Activated CD8-positive, alpha-beta memory T cell treated with anti-CD3 and anti-CD28 coated beads, Interleukin-2, amount 10 ng/mL, durations not matched to agents 7 days and 5 days (primary cell): ENCODE measurements at regions not wholly inside any gene's neighbourhood (a gene's known extent, or its start where the extent isn't known, plus 50 kb on each side); places are given as distances from the start of the nearest gene placed in this dataset.
"Not testable (repeated sequence)": the region's sequence is repeated elsewhere in the genome, so short reads cannot be mapped to it uniquely, and the experiment has no call there.

ENCODE experiments used
- ATAC-seq: fragments of 150-1000 bp; cut with Tn5 transposase; one replicate; pipeline ENCODE4 v1.10.0; 2021; ENCODE audit warnings: moderate library complexity
- CTCF ChIA-PET: fragments of 350-600 bp; sonication (Branson Sonifier 250); formaldehyde crosslinking; loops from one replicate; lab custom pipeline; 2021; ENCODE audit warnings: antibody characterized with exemption; lab: Charles Lee
- DNase-seq: peaks from one replicate; pipeline ENCODE4 v3.0.0-alpha.2; 2020
- H3K27ac Mint-ChIP-seq: one replicate; pipeline ENCODE4 v1.8.0; 2021; ENCODE audit warnings: mild to moderate bottlenecking, mixed read lengths
- H3K27me3 Mint-ChIP-seq: one replicate; pipeline ENCODE4 v1.8.0; 2021; ENCODE audit warnings: mixed read lengths
- H3K36me3 Mint-ChIP-seq: one replicate; pipeline ENCODE4 v1.8.0; 2021; ENCODE audit warnings: mild to moderate bottlenecking, mixed read lengths
- H3K4me1 Mint-ChIP-seq: one replicate; pipeline ENCODE4 v1.8.0; 2021; ENCODE audit warnings: mixed read lengths
- H3K4me3 Mint-ChIP-seq: one replicate; pipeline ENCODE4 v1.8.0; 2021; ENCODE audit warnings: mild to moderate bottlenecking, moderate library complexity, mixed read lengths
- H3K9me3 Mint-ChIP-seq: one replicate; pipeline ENCODE4 v1.8.0; 2022; ENCODE audit warnings: low read depth, mixed read lengths

DNA sequence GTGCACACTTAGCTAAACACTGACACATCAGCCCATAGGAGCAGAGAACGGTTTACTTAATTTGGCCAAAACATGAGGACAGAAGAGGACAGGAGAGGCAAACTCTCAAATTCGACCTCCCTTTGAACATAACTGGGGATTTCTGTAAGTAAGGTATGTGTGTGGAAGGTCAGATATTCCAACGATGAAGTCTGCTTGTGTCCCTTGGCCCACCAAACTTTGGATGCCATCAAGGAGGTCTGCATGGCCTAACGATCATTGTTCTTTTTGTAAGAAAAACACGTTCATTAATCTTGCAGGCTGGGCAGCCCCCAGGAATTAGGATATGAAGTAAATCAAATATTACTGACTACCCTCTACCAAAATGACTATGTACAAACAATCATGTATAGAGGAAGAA, 908.5 kb upstream of the ATXN7L3B start:
- ATAC-seq (no peak), DNase-seq (no peak)
- CTCF ChIA-PET, result no interaction called here
- Mint-ChIP-seq H3K4me1 (no peaks in the 10 kb centered on the region), H3K27me3 (no peaks in the 10 kb centered on the region), H3K4me3 (no peak overlapping the region), H3K9me3 (no peaks in the 10 kb centered on the region), H3K27ac (no peak overlapping the region), H3K36me3 (no peaks in the 10 kb centered on the region)

DNA sequence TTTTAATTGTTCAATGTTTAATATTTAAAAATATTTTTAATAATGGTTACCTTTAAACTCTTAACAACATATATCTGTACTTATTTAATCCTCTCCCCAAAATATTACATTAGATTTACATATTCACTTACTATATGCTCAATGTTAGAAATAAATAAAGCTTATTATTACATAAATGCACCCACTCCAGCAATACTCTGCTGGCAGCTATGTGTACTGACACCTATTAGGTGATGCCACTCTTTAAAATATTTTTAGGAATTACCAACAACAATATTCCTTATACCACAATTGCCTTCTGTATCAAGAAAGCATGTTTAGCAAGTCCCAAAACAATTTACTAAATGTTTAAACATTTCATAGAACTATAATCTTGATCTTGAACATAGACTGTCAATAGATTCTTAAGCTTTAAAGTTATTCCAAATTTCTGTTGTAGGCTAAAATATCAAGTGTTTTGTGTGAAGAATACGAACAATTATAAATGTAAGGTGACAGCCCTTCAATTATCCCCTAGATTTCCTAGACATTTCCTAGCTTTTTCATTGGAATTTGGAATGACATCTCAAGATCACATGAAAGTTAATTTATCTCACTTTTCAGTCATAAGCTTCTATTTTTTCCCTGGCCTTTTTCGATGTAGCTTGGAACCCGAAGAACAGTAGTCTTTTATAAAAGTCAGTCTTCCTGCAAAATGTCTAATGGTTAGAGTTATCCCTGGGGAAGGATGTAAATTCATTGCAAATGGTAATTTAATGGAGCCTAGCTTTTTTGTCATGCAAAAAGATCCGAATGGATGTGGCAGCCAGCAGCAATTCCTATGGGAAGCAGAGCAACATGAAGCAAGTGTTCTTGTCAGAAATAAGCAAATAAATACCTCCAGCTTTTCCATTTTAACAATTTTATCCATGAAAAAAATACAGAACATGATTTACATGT, 907.5 kb upstream of the ATXN7L3B start:
- Mint-ChIP-seq H3K9me3 (no peaks in the 10 kb centered on the region), H3K36me3 (no peaks in the 10 kb centered on the region), H3K27ac (no peak overlapping the region), H3K4me1 (no peaks in the 10 kb centered on the region), H3K27me3 (no peaks in the 10 kb centered on the region), H3K4me3 (no peak overlapping the region)
- CTCF ChIA-PET, result no interaction called here
- no peak for DNase-seq
- ATAC-seq, result no peak

DNA sequence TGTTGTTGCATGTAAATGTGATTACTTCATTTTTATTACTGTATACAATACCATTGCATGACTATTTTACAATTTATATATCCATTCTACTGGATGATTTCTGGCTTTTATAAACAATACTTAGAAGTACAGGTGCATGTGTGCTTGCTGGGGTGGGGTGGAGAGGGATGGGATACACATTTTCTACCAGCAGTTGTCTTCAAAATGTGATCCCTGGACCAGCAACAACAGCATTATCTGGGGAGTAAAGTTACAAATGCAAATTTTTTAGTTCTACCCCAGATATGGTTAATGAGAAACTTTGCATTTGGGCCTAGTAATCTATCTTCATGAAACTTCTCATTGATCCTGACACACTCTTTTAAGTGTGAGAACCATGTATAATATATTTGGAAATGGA, 905.4 kb upstream of the ATXN7L3B start:
- H3K4me1 Mint-ChIP-seq, result no peaks in the 10 kb centered on the region
- no peak overlapping the region for H3K27ac Mint-ChIP-seq
- DNase-seq, result no peak
- no peak for ATAC-seq
- no peaks in the 10 kb centered on the region for H3K27me3 Mint-ChIP-seq
- CTCF ChIA-PET, result no interaction called here
- peaks cover 4% of the 10 kb centered on the region for H3K9me3 Mint-ChIP-seq
- H3K4me3 Mint-ChIP-seq, result no peak overlapping the region
- no peaks in the 10 kb centered on the region for H3K36me3 Mint-ChIP-seq

DNA sequence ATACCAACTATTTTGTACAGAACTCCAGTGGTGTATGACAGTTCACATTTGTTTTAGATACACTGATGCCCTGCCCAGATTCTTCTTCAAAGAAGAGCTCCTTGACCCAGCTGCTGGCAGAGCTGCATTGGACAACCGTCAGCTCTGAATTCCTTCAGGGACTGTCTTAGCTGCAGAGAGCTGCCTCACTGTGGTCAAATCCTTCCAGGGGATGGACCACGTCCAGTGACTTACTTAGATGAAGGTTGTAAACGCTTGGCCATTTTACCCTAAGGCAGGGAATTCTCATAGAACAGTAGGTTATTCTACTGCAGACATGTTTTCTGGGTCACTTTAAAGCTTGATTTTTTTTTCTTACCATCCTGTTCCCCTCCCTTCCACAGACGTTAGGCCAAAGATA, 905.0 kb upstream of the ATXN7L3B start:
- Mint-ChIP-seq H3K4me1 (no peaks in the 10 kb centered on the region), H3K27ac (no peak overlapping the region)
- CTCF ChIA-PET, result no interaction called here

DNA sequence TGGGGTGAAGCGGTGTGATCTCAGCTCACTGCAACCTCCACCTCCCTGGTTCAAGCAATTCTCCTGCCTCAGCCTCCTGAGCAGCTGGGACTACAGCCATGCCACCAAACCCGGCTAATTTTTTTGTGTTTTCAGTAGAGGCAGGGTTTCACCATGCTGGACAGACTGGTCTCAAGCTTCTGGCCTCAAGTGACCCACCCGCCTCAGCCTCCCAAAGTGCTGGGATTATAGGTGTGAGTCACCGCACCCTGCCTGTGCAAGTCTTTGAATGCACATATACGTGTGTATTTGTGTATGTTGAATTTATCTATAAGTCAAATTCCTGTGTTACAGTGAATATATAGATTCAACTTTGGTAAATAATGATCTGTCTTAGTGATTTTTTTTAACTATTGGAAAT, 898.2 kb upstream of the ATXN7L3B start:
- H3K4me3 Mint-ChIP-seq, H3K9me3 Mint-ChIP-seq, DNase-seq, H3K4me1 Mint-ChIP-seq, CTCF ChIA-PET, H3K36me3 Mint-ChIP-seq, H3K27me3 Mint-ChIP-seq, H3K27ac Mint-ChIP-seq, ATAC-seq: not testable (repeated sequence)

More for the DNA sequence above, 905.0 kb upstream of the ATXN7L3B start:
- Mint-ChIP-seq H3K27me3 (no peaks in the 10 kb centered on the region), H3K9me3 (peaks cover 6% of the 10 kb centered on the region), H3K4me3 (no peak overlapping the region), H3K36me3 (no peaks in the 10 kb centered on the region)
- ATAC-seq (no peak), DNase-seq (no peak)

DNA sequence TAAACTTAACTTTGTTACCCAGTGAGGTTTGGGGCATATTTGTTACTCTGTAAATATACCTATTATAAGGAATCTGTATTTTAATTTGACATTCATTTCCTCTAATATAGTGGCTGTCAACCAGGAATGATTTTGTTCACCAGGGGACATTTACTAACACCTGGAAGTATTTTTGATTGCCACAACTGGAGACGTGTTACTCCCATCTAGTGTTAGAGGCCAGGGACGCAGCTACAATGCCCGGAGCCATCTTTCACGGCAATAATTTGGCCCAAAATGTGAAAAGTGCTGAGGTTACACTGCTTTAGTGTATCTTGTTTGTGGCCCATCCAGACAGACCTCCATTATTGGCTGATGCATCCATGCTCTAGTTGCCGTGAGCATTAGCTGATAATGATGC, 881.3 kb upstream of the ATXN7L3B start:
- no peaks in the 10 kb centered on the region for H3K27me3 Mint-ChIP-seq
- CTCF ChIA-PET, result no interaction called here
- no peak for ATAC-seq
- no peaks in the 10 kb centered on the region for H3K36me3 Mint-ChIP-seq
- H3K4me1 Mint-ChIP-seq, result no peaks in the 10 kb centered on the region
- peaks cover 4% of the 10 kb centered on the region for H3K9me3 Mint-ChIP-seq
- no peak overlapping the region for H3K27ac Mint-ChIP-seq
- H3K4me3 Mint-ChIP-seq, result no peak overlapping the region
- no peak for DNase-seq

DNA sequence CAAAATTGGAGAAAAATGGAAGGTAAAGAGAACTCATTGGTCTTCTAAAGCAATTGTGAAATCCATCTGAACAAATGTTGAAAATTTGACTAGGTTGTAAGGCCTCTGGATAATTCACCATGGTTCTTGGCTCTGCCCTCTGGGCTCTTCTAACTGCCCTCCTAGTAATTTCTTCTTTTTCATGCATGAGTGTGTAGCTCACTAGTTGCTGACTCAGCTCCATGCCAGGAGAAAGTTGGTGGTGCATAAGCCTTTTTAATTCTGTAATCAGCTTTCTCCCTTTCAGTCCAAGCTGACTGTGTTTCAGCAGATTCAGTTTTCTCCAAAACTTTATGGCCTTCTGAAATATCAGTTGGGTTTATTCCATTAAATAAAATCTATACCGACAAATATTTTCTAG, 877.8 kb upstream of the ATXN7L3B start:
- ATAC-seq (no peak), DNase-seq (no peak)
- no peak overlapping the region for H3K27ac Mint-ChIP-seq
- no peaks in the 10 kb centered on the region for H3K9me3 Mint-ChIP-seq
- CTCF ChIA-PET, result no interaction called here
- H3K36me3 Mint-ChIP-seq, result no peaks in the 10 kb centered on the region
- no peaks in the 10 kb centered on the region for H3K27me3 Mint-ChIP-seq
- H3K4me1 Mint-ChIP-seq, result no peaks in the 10 kb centered on the region
- H3K4me3 Mint-ChIP-seq, result no peak overlapping the region

DNA sequence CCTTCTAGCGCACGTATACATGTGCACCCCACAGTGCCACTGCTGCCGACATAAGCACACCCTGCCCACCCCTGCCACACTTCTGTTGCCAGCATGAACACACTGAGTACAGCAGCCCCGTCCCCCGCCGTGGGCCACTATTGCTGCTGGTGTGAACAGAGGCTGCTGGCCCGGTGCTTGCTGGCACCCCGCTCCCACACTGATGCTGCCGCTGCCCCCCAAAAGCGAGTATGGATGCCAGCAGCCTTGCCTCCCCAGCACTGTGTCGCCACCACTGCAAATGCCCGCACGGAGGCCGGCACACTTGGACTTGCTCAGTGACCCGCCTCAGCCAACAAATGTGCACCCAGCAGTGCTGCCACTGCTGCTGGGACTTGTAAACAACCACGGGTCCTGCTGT, 872.4 kb upstream of the ATXN7L3B start:
- no peaks in the 10 kb centered on the region for H3K4me1 Mint-ChIP-seq
- H3K4me3 Mint-ChIP-seq, result no peak overlapping the region
- CTCF ChIA-PET, result no interaction called here
- no peak overlapping the region for H3K27ac Mint-ChIP-seq
- no peaks in the 10 kb centered on the region for H3K27me3 Mint-ChIP-seq
- no peaks in the 10 kb centered on the region for H3K36me3 Mint-ChIP-seq
- H3K9me3 Mint-ChIP-seq, result no peaks in the 10 kb centered on the region
- DNase-seq (no peak), ATAC-seq (no peak)

DNA sequence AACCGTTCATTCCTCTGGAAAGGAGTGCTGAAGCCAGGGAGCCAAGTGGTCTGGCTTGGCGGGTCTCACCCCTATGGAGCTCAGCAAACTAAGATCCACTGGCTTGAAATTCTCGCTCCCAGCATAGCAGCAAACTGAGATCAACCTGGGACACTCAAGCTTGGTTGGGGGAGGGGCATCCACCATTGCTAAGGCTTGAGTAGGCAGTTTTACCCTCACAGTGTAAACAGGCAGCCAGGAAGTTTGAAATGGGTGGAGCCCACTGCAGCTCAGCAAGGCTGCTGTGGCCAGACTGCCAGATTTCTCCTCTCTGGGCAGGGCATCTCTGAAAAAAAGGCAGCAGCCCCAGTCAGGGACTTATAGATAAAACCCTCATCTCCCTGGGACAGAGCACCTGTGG, 866.1 kb upstream of the ATXN7L3B start:
- H3K27ac Mint-ChIP-seq, result not testable (repeated sequence)

DNA sequence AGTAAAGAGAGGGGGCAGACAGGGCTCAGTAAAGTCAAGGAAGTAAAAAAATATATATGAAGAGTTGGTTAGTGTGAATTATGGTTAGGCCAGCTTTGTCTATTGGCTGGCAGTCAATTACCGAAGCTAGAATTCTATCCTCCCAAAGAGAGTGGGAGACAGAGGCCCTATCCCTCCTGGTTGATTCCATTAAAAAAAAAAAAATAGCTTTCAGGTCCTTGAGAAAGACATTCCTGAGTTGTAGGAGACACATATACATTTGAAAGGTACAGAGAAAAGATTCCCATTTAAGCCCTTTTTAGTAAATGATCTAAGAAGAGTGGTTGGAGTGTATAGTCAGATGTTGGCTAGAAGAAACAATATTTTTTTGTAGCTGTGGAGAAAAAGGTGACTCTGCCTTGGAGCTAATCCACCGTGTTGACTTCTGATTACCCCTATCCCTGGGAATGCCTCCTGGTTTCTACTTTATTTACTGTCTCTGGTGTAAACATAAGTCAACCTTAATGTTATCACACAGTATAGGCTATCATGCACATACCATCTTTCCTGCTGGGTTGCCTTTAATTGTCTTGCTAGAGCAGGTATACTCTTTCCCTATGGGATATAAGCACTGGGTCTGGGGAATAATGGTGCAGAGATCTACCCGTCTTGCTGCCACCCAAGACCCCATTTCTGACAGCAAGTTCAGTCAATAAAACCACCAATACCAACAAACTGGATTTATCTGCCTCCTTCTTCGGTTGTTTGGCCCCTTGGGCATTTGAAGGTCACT, 859.9 kb upstream of the ATXN7L3B start:
- no peak for ATAC-seq

More for the DNA sequence above, 866.1 kb upstream of the ATXN7L3B start:
- DNase-seq, H3K27me3 Mint-ChIP-seq, ATAC-seq, H3K4me3 Mint-ChIP-seq, CTCF ChIA-PET, H3K36me3 Mint-ChIP-seq, H3K4me1 Mint-ChIP-seq: not testable (repeated sequence)
- H3K9me3 Mint-ChIP-seq, result peaks cover 12% of the 10 kb centered on the region

DNA sequence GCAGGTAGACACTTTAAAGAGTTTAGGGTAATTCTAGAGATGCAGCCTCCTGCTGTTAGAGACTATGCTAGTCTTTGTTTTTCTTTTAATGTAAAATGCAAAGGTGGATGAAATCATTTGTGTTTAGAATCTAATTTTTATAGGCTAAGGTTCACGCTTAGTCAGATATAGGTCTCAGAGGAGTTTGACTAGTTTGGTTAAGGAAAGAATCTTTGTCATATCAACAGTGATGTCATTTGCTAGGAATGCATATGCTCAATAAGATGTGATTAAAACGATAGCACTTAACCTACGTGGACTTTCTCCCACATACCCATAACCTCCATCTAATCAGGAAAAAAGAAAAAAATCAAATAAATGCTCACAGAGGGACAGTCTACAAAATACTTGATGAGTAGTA, 859.3 kb upstream of the ATXN7L3B start:
- Mint-ChIP-seq H3K4me3 (no peak overlapping the region), H3K9me3 (peaks cover 7% of the 10 kb centered on the region), H3K36me3 (no peaks in the 10 kb centered on the region), H3K27ac (no peak overlapping the region), H3K27me3 (no peaks in the 10 kb centered on the region), H3K4me1 (no peaks in the 10 kb centered on the region)
- CTCF ChIA-PET, result no interaction called here
- no peak for ATAC-seq
- no peak for DNase-seq

More for the DNA sequence above, 859.9 kb upstream of the ATXN7L3B start:
- peaks cover 7% of the 10 kb centered on the region for H3K9me3 Mint-ChIP-seq
- H3K36me3 Mint-ChIP-seq, result no peaks in the 10 kb centered on the region
- H3K27ac Mint-ChIP-seq, result no peak overlapping the region
- DNase-seq, result no peak
- H3K27me3 Mint-ChIP-seq, result no peaks in the 10 kb centered on the region
- H3K4me3 Mint-ChIP-seq, result no peak overlapping the region
- CTCF ChIA-PET, result no interaction called here
- H3K4me1 Mint-ChIP-seq, result no peaks in the 10 kb centered on the region

DNA sequence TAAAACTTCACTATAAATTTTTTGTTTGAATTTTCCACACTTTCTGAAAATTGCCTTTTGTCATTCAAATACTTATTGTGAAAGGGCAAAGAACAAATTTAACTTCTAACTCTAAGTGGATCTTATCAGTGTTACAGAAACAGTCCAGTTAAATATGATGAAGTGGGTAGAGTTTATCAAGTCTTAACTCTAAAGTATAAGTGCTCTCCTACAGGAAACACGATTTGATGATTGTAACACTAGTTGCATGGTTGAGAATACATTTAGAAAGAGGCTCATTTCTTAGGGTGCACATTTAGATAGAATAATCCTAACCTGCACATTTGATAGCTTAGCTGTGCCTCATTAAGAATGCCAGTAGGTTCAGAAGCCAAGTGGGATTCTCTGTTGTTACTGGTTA, 838.3 kb upstream of the ATXN7L3B start:
- Mint-ChIP-seq H3K4me1 (no peaks in the 10 kb centered on the region), H3K36me3 (no peaks in the 10 kb centered on the region), H3K4me3 (no peak overlapping the region), H3K27ac (no peak overlapping the region), H3K27me3 (no peaks in the 10 kb centered on the region), H3K9me3 (peaks cover 2% of the 10 kb centered on the region)
- DNase-seq (no peak), ATAC-seq (no peak)
- CTCF ChIA-PET, result no interaction called here

DNA sequence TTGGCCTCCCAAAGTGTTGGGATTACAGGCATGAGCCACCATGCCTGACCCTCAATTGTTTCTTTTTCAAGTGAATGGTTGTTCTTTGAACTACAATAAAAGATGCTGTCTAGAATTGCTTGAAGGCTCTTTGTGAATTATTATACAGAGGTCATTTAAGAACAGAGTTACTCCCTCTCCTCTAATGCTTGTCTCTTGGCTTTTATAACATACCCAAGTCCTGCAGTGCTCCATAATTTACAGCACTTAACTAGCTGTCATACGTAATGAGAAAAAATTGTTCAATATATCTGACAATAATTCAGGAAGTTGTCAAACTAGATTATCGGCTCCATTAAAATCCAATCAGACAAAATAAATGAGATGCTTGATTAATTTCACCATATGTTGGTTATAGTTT, 823.0 kb upstream of the ATXN7L3B start:
- ATAC-seq (no peak), DNase-seq (no peak)
- CTCF ChIA-PET, result no interaction called here
- H3K36me3 Mint-ChIP-seq, result no peaks in the 10 kb centered on the region
- H3K27me3 Mint-ChIP-seq, result no peaks in the 10 kb centered on the region
- H3K4me3 Mint-ChIP-seq, result no peak overlapping the region
- no peaks in the 10 kb centered on the region for H3K4me1 Mint-ChIP-seq
- no peaks in the 10 kb centered on the region for H3K9me3 Mint-ChIP-seq
- H3K27ac Mint-ChIP-seq, result no peak overlapping the region

DNA sequence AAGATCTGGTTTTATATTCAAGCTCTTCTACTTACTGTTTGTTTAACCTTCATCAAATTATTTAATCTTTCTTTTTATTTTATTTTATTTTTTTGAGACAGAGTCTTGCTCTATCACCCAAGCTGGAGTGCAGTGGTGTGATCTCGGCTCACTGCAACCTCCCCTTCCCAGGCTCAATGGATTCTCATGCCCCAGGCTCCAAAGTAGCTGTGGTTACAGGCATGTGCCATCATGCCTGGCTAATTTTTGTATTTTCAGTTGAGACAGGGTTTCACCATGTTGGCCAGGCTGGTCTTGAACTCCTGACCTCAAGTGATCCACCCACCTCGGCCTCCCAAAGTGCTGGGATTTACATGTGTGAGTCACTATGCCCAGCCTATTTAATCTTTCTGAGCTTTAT, 821.5 kb upstream of the ATXN7L3B start:
- H3K36me3 Mint-ChIP-seq, CTCF ChIA-PET, H3K4me3 Mint-ChIP-seq, ATAC-seq, H3K9me3 Mint-ChIP-seq, DNase-seq, H3K27me3 Mint-ChIP-seq, H3K27ac Mint-ChIP-seq, H3K4me1 Mint-ChIP-seq: not testable (repeated sequence)
